ENCODE measurements at regions not wholly inside any gene's neighbourhood (a gene's known extent, or its start where the extent isn't known, plus 50 kb on each side); places are given as distances from the start of the nearest gene placed in this dataset.

DNA sequence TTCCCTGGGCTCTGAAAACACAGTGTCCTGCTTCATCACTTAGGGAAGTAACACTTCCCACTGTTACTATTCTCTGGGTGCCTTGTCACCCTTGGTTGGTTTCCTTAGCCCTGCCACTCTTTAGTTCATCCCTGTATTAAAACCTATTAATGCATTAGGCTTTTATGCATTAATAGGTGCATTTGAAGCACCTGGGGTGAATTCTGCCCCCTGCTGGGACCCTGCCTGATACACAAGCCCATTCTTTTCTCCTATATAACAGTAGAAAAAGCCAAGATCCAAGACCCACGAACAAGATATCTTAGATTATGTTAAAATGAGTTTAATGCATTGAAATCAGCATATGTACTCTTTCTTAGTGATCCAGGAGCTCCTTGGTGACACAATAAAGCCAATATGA, 235.7 kb downstream of the PMP22 start:
- H3K79me1 ChIP-seq (ENCODE audit: low read depth, low read length): no peaks in the 10 kb centered on the region
- no peak overlapping the region for H3K27ac ChIP-seq (ENCODE audit: low read depth, low read length)
- FAIRE-seq: no peak
- ChIA-PET POLR2A (ENCODE audit: partially characterized antibody) (no interaction called here), CTCF (ENCODE audit: partially characterized antibody) (no interaction called here)
- no peak overlapping the region for H3K4me2 ChIP-seq (ENCODE audit: insufficient read depth in 1 of 2, low read depth in 2 of 2, low read length in 2 of 2)
- no peak overlapping the region for H3K18ac ChIP-seq (ENCODE audit: extremely low read depth, low read length)
- peaks cover 0 to 7% (median 2%) of the 10 kb centered on the region in 4 experiments; a peak in 4 of 7 replicates for H3K4me1 ChIP-seq (replicated peaks in 1 of 4; ENCODE audit: control insufficient read depth in 3 of 4, insufficient read depth in 4 of 4, low read length in 3 of 4)
- no peak overlapping the region for H3K23ac ChIP-seq (ENCODE audit: insufficient read length)
- no peak overlapping the region for H2BK12ac ChIP-seq (ENCODE audit: low read depth, low read length)
- H3K23me2 ChIP-seq (ENCODE audit: low read depth, low read length): no peaks in the 10 kb centered on the region; the same call in 1 of the 2 replicates
- no peaks in the 10 kb centered on the region for H3K79me2 ChIP-seq (ENCODE audit: control insufficient read depth in 1 of 2, insufficient read depth in 2 of 2, low read length in 2 of 2)
- H2BK120ac ChIP-seq (replicated peaks; ENCODE audit: low read depth, low read length): no peak overlapping the region
- no peaks in the 10 kb centered on the region for H3K9me3 ChIP-seq (ENCODE audit: insufficient read depth in 2 of 2, low read depth in 1 of 2, low read length in 1 of 2)
- no peak overlapping the region for H3K56ac ChIP-seq (replicated peaks; ENCODE audit: insufficient read length, low read depth, low read length)
- H3K4ac ChIP-seq (replicated peaks; ENCODE audit: insufficient read length, low read depth, low read length): no peak overlapping the region
- no peak overlapping the region for H3K14ac ChIP-seq (ENCODE audit: insufficient read length)
- H4K91ac ChIP-seq (replicated peaks; ENCODE audit: insufficient read length, low read length): no peak overlapping the region
- TF ChIP-seq BACH1 (IDR thresholded peaks at IDR 0.05; ENCODE audit: low read length): no peak
- no peak for TF ChIP-seq TEAD4 (IDR thresholded peaks at IDR 0.05; ENCODE audit: low read depth, low read length)
- TF ChIP-seq, protein P1, sequence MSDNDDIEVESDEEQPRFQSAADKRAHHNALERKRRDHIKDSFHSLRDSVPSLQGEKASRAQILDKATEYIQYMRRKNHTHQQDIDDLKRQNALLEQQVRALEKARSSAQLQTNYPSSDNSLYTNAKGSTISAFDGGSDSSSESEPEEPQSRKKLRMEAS (IDR thresholded peaks at IDR 0.05): no peak
- no peak for TF ChIP-seq SIX5 (IDR thresholded peaks at IDR 0.05; ENCODE audit: low read depth, low read length)
- no peak for TF ChIP-seq TAF7 (optimal IDR thresholded peaks at IDR 0.05; ENCODE audit: borderline replicate concordance, low read depth, low read length)
- no peak for TF ChIP-seq HDAC6 (IDR thresholded peaks at IDR 0.05; ENCODE audit: low read depth, low read length)
- no peak for TF ChIP-seq SIN3A (conservative IDR thresholded peaks at IDR 0.05 in 1 of 2, IDR thresholded peaks at IDR 0.05 in 1 of 2; ENCODE audit: low read depth in 1 of 2, low read length in 2 of 2)
- no peak for TF ChIP-seq SUZ12 (IDR thresholded peaks at IDR 0.05; ENCODE audit: low read length)
- TF ChIP-seq, protein P2, sequence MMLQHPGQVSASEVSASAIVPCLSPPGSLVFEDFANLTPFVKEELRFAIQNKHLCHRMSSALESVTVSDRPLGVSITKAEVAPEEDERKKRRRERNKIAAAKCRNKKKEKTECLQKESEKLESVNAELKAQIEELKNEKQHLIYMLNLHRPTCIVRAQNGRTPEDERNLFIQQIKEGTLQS (IDR thresholded peaks at IDR 0.05; ENCODE audit: insufficient read depth, low read depth, low read length): no peak
- no peaks in the 10 kb centered on the region for H3K36me3 ChIP-seq (ENCODE audit: control insufficient read depth in 2 of 4, insufficient read depth in 4 of 4, low read length in 3 of 4)
- no peaks in the 10 kb centered on the region; a peak in 1 of 7 replicates for H3K27me3 ChIP-seq (replicated peaks in 1 of 4; ENCODE audit: control insufficient read depth in 3 of 4, extremely low read depth in 1 of 4, insufficient read depth in 3 of 4, low read length in 3 of 4)
- DNase-seq (ENCODE audit: low read depth in 1 of 2, low spot score in 2 of 2): no peak
- no peaks in the 10 kb centered on the region for H4K20me1 ChIP-seq (replicated peaks in 1 of 2; ENCODE audit: control insufficient read depth in 1 of 2, insufficient read depth in 2 of 2, low read length in 2 of 2)
- no peak overlapping the region for H2AFZ ChIP-seq (ENCODE audit: low read length)
- H3K4me3 ChIP-seq (ENCODE audit: extremely low read depth in 1 of 4, insufficient read depth in 2 of 4, low read depth in 3 of 4, low read length in 4 of 4): no peak overlapping the region
- H2BK5ac ChIP-seq (ENCODE audit: low read depth, low read length): no peak overlapping the region
- H2BK20ac ChIP-seq (ENCODE audit: low read length): no peak overlapping the region
- 86% methylated on average over 1 of the region's 1 CpG; no CpG with 5 or more reads in 1 of the 2 experiments for WGBS, 2 experiments (ENCODE audit: extremely low coverage in 1 of 2, insufficient coverage in 1 of 2, insufficient read length in 1 of 2, insufficient replicate concordance in 2 of 2, low coverage in 1 of 2, low lambda C conversion rate in 2 of 2, missing lambda C conversion rate in 1 of 2)
- no peak overlapping the region for H4K5ac ChIP-seq (ENCODE audit: insufficient read length, low read depth, low read length)
- no peak overlapping the region for H4K8ac ChIP-seq (ENCODE audit: extremely low read depth, insufficient read depth, low read length)
- H3K9ac ChIP-seq (replicated peaks in 1 of 4; ENCODE audit: extremely low read depth in 1 of 4, low read depth in 3 of 4, low read length in 3 of 4): no peak overlapping the region
- no peak overlapping the region for H2AK5ac ChIP-seq (ENCODE audit: low read depth, low read length)
- H2BK15ac ChIP-seq (ENCODE audit: low read length): no peak overlapping the region

All from H1 (cell line).